NCI-H524 treated with DMSO at 0.1 percent for 48 hours (cell line): ENCODE measurements at regions not wholly inside any gene's neighbourhood (a gene's known extent, or its start where the extent isn't known, plus 50 kb on each side); places are given as distances from the start of the nearest gene placed in this dataset.

Experiments
- DNase-seq: peaks from one replicate; lab custom pipeline; 2025; lab: John Stamatoyannopoulos, UW

DNA sequence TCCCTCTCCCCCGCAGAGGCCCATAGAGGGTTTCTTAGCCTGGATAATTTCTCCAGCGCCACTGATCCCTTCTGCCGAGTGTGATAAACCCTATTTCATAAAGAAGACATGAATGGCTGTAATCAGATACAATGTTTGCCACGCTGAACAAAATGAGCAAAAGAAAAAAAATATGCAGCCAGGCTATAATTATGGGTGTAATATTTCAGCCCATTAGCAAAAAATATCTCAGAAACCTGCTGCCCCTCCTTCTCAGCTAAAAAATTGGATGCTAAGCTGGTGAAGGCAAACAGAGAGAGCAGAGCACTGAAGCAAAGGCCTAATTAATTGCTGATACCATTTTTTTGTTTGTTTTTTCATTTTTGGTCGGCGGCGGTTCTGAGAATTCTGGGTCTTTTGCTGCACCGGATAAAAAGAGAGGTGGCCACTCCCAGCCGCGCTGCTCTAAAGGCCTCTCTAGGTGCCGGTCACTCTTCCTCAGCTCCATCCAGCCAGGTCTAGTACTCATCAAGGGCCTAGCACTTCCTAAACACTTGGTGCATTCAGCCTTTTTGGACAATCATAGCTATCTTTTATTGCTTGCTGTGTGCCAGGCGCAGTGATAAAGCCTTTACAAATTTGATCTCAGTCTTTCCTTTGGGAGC, 128.7 kb upstream of the TLE3 start:
- no peak for DNase-seq

DNA sequence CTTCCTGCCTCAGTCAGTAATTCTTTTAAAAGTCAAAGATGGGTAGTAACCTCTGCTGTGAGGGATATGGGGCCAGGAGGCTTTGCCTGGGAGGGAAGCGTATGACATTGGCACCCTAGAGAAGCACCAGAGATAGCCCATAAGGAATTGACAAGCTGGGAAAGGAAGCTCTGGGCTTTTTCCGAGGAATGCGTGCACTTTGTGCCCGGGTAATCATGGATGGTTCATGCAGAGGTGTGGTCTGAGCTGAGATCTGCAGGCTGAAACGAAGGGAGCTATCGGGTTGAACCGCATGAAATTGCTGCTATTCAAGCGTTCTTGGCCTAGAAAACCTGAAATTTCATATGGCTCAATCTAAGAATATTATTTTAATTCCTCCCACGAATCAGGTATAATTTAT, 127.7 kb upstream of the TLE3 start:
- DNase-seq = no peak

DNA sequence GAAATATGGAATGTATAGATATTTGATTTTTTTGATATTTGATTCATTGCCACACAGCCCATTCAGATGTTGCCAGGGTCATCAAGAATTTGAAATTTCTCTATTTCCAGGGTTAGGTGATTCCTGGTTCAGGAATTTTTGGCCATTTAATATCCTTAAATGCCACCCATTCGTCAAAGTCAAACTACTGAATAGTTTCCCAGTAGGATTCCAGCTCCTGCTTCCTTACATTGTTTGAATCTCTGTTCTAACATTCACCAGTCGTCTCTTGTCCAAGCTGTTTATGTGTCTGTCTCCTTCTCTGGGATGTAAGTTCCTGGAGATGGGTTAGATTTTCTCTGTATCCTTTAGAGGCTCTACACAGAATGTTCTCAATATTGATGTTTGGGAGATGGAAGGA, 124.9 kb upstream of the TLE3 start:
- DNase-seq = no peak

DNA sequence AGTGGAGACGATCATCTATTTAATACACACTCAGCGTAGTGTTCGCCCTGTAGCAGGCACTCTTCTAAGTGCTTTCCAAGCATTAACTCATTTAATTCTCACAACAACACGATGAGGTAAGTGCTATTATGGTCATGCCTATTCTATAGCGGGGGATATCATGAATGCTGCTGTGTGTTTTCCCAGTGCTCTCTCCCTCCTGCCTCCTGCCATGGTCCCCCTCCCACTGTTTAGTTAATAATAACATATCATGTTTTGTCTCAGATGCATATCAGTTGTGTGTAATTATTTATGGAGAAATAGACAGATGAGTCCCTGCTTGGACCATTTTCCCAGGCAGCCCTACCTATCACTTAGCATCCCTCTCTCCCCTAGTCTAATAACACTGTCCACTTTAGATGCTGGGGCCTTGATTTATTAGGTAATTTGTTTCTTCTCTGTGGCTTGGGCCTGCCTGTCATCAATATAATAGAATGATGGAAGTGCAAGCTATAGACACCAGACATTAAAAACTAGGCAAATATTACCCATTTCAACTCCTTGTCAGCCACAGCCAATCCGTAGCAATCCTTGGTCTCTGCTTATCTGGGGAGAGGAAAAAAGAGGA, 122.9 kb upstream of the TLE3 start:
- no peak for DNase-seq

DNA sequence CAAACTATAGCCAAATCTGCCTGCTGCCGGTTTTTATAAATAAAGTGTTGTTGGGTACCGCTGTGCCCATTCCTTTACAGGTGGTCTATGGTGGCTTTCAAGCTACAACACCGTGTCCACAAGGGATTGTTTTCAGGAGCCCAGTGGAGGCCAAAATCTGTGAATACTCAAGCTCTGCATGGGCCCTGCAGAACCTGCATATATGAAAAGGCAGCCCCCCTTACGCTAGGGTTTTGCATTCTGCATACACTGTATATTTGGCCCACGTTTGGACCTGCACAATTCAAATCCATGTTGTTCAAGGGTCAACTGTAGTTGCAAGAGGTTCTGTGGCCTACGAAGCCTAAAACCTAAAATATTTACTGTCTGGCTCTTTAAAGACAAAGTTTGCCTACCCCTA, 122.2 kb upstream of the TLE3 start:
- no peak for DNase-seq

DNA sequence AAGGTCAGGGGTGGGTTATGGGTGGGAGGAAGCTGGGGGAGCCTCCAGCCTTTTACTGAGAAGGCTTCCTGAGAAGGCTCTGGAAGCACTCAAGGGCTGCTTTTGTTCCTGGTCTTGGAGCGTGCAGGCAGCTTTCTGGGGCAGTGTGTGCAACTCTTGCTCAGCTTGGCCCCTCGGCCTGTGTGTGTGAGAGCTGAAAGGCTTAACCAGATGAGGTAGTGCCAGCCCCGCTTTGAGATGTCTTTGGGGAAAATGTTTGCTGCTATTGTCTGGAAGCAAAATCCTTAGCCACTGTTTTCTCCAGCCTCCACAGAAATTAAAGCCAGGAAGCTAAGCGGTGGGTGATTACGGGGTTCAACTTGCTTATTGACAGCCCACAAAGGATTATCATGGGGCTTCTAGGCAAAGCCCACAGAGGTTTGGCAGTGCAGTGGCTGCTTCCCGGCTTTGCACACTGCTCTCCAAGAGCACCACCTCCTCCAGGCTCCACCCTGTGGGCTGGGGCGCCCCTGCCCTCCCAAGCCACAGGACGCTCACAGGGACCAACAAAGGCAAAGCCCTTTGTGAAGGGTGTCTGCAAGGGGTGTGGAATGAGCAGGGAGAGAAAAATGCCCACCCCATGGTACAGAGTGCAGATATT, 121.7 kb upstream of the TLE3 start:
- no peak for DNase-seq

DNA sequence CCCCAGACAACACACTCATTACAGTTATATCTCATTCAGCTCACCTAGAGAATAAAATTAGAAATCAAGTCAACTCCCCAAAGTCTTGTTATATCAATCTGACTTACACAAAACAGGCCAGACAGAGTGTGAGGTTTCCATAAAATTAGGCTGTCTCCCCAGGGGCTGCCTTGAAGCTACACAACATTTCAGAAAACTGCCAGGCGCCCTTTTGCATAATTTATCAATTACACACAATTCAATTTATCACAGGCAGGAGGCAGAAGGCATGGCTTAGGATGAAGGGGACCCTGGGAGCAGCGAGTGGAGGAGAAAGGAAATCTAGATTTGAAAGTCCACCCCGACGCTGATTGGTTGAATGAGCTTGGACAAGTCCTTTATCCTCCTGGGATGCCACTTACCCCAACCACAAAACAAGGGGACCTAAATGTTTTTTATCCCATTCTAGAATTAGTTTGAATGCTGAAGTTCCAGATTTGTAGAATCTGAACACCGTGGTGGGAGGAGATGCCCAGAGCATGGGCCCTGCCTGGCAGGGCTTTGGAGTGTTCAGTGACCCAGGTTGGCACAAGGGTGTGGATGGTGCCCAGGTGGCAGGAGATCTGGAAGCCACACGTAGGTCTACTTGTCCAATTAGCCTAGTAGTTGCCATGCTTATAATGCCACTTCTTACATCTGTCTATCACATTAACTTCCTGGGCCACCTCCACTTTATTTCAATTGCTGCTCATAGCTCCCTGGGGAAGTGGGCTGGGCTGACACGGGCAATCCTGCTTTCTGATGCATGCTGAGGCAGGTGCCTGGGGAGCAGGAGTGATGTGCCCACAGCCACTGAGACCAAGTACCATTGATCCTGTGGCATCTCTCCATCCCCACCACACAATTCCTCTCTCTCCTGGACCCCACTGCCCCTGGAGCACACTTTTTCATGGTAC, 119.8 kb upstream of the TLE3 start:
- DNase-seq = no peak

DNA sequence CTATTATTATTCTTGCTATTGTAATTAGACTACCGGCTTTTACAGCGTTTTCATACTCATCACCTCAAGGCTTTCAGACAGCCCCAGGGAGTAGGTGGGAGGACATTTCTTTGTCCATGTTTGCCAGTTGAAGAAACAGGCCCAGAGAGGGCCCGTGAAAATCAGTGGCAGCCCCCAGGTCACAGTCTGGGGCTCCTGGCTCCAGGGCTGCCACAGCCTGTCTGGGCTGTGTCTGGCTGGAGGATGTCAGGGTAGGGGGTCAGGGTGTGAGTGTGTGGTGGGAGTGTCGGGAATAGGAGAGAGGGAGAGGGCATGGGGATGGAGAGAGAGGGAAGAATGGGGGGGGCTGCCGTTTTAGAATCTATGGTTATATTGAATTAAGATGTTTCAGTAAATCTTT, 118.2 kb upstream of the TLE3 start:
- DNase-seq = no peak

DNA sequence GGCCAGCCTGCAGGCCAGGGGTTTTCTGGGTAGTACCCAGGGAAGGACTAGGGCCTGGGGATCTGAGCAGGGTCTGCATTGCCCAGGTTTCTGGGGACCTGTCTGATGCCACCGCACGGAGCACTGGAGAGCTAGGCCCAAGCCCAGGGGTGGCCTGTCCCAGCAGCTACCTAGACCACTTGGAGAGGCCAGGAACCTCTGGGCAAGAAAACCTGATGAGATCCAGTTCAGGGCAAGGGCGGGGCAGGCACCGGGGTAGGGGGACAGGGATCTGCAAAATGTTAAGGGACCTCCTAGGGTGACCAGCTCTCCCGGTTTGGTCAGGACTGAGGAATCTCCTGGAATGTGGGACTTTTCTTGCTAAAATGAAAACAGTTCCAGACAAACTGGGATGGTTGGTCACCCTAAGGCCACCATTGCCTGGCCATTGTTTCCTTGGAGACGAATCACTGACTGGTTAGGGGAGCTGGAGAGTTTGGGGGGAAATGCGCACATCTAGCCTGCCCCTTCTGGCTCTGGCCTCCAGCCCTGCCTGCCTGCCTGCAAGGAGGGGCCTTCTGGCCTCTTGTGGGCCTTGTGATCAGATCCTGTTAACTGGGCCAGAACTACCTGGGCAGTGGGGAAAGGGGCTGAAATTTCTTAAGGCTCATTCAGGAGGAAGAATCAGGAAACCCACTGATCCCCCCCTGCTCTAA, 117.4 kb upstream of the TLE3 start:
- no peak for DNase-seq

DNA sequence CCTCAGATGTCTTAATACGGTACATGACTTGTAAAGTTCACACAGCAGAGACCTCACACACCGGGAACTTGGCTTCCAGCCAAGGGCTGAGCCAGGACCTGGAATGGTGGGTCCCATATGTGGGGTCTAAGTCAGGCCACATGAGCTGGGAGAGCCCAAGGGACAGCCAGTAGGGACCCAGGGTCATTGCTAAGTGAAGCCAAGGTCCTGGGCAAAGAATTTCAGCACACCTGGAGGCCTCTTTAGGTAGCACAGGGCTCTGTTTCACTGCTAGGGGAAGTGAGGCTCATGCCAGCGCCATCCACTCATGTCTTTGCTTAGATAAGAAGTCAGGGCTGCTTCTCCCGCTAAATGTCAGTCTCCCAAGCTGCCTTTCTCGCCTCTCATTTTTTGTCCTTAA, 116.6 kb upstream of the TLE3 start:
- no peak for DNase-seq

DNA sequence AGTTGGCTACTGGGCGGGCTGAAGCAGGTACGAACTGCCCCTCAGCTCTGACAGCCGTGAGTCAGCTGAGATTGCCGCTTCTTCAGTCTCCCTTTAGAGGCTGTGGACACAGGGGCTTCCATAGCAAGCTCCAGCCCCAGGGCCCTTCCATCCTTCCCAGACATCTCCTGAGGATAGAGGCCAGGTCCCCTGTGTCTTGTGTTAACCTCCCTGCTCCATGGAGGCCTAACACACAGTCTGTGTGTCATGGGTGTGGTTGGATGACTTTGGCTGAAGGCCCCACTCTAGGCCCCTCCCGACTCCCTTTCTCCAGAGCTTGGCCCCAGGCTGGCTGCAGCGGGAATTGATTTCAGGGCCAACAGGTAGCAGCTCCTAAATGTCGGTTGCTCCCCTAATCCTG, 116.1 kb upstream of the TLE3 start:
- no peak for DNase-seq

DNA sequence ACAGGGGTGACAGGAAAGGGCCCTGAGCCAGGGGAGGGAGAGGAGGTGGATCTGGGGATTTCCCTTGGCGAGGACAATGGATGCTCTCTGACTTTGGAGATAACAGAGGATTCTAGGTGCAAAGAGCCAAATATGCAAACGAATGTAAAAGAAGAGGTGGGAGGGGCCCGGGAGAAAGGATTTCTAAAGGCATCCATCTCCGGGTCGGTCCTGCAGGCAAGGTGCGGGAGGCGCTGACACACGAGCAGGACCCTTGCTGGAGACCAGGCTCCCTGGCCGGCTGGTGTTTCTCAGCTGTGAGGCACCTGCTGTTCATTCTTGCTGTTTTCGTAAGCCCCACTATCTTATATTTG, 115.2 kb upstream of the TLE3 start:
- DNase-seq = no peak

DNA sequence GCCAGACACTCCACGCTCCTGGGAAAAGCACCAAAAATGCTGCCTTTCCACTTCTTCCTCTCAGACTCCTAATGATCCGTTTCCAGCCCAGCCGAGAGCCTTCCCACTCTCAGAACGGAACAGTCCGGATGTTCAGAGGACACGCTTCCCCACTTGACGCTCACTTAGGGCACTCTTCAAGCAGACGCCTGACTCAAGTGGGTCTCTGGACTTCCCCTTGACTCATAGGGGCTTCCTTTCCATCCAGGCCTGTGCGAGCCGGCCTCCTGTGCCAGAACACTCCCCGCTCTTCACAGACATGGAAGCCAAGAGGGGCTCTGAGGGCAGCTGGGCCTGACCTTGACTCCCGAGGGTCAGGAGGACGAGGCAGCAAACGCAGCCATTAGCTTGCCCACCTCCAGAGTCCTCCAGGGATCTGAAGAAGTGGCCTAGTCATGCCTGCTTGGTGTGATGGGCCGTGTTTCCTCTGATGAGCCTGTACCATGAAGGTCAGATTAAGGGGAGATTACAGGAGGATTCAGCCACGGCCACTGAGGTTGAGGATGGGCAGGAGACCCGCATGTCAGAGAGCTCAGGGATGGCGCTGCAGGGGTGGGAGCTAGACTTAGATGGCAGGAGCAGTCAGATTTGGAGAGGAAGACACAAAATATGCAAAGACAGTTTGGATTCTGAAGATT, 114.7 kb upstream of the TLE3 start:
- DNase-seq = no peak

DNA sequence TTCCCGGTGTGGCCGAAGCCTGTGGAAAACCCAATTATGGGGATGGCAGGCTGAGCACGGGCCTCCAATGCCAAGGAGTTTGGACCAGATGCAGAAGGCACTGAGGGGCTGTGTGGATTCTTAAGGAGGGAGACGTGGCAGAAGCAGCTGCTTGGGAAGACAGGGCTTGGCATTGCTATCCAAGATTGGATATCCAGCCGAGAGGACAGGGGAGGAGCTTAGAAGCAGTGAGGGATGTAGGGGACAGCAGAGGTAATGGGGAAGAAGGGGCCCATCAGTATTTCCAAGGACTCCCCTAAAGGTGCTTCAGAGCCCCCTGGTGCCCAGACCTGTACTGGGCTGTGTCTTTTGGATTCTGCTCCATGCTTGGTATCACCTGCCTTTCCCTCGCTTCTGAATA, 112.8 kb upstream of the TLE3 start:
- DNase-seq = no peak

DNA sequence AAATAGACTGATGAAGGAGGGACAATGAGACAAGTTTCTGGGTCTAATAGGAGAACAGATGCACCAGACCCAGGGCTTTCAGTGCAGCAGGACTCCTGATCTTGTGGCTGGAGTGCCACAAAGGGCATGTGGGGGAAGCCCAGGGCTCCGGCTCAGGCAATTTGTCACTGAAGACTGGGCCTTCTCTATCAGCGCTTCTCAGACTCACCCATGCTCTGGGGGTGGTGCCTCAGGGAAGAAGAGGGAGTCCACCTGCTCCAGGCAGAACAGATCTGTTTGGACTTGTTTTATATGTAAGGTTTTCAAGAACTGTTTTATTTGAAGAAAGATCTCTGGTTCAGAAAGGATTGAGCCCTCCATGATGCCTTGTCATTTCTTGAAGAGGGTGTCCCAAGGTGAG, 112.4 kb upstream of the TLE3 start:
- no peak for DNase-seq

DNA sequence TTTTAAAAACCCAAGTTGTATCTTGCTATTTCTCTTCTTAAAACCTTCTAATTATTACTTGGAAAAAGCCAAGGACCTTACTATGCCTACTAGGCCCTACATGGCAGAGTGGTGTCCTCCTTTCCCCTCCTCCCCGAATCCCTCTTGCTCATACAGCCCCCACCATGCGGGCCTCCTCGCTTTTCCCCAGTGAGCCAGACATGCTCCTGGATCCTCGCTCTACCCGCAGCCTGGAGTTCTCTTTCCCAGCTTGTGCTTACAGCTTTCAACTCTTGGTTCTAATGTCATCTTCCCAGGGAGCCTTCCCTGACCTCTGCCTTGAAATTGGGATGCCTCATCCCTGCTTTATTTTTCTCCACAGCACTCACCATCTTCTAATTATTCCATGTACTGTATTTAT, 111.8 kb upstream of the TLE3 start:
- no peak for DNase-seq

DNA sequence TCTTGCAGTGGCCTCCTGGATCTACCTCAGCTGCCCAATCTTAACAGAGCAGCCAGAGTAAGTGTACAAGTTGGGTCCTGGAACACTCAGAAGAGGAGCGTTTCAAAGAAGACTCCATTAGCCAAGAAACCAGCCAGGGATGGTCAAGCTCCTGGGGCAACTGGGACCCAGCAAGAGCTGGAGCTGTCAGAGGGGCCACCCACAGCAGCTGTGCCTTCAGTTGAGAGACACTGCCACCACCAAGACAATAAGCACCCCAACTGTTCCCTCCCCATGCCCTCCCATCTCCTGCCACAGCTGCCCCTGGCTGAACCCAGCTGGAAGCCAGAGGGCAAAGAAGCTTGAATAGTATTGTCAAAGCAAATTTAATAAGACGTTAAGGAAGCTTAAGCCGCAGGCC, 110.6 kb upstream of the TLE3 start:
- DNase-seq = no peak

DNA sequence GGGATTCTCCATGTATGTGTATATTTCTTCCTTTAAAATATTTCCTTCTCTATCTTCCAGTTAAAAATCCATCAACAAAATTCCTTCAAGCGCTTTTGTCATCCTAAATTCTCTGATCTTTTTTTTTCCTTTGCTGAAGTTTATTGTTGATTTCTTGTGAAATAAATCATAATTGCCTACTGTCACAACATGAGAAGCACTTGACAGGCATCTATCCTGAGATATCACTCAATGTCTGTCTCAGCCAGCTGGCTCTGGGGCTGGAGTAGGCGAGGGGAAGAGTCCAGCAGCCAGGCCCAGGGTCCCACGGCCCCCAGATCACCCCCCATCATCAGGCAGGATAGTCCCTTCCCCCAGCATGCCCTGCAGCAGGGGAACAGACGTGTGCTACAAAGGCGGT, 109.0 kb upstream of the TLE3 start:
- no peak for DNase-seq

DNA sequence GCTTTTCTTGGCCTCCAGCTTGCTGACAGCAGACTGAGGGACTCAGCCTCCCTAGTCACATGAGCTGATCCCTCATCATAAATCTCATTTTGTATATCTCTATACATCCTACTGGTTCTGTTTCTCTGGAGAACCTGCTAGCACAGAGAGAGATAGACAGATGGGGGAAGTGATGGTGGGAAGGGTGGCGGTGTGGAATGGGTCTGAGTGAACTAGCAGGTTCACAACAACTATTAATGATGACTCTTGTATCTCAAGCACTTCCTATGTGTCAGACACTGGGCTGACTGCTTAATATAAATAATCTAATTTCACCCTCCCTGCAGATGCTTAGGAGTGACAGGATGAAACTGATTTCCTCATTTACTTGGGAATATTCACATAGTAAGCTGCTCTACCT, 106.9 kb upstream of the TLE3 start:
- DNase-seq = no peak

DNA sequence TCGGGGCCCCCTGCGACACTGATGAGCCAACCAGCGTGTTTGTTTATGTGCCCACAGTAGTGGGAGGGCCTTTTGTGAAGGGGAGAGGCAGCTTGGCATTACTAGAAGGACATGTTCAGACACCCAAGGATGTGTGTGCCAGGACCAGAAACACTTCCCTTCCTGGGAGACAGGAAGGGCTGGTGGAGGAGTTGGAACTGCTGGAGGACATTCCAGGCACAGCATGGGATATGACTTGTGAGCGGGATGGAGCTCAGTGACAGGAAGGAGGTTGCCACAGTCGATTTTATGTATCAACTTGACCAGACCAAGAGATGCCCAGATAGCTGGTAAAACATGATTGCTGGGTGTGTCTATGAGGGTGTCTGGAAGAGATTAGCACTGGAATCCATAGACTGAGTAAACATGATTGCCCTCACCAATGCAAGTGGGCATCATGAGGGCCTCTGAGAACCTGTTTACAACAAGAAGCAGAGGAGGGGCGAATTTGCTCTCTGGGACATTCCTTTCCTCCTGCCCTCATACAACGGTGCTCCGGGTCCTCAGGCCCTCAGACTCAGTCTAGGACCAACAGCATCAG, 106.4 kb upstream of the TLE3 start:
- DNase-seq = no peak

DNA sequence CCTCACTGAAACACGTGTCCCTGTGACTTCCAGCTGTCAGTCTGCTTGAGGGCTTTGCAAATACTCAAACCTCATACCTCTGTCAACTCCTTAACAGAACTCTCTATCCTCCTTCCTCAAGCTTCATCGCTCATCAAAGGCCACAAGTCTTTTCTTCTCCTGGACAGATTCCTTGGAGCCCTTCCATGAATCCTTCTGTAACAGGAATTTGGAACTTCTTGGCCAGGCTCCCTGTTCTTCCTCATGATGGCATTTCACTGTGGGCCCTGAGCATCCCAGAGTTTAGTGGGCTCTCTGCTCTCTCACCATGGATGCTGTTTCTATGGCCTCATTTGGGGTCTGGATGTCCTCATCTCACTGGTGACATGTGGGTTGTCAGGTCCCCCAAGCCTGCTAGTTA, 105.0 kb upstream of the TLE3 start:
- no peak for DNase-seq

DNA sequence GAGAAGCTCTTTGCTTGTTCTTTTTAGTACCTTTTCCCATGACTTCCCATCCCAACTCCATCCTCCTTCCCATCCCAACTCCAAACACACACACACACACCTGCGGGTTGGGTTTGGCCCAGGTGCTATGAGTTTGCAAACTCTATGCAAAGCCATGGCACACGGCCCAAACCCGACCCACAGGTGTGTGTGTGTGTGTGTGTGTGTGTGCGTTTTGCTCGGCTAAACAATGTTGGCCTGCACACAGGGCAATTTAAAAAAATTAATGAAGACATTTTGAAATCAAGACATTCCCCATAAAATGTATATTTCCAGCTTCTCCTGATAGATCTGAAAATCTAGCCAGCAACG, 103.7 kb upstream of the TLE3 start:
- DNase-seq = no peak
